Transverse colon (tissue), 3 donors: ENCODE measurements at regions not wholly inside any gene's neighbourhood (a gene's known extent, or its start where the extent isn't known, plus 50 kb on each side); places are given as distances from the start of the nearest gene placed in this dataset.

Experiments used
- EP300 ChIP-seq: sonication (generic); formaldehyde crosslinking; IDR thresholded peaks from one replicate; pipeline ENCODE4 v1.6.1; 2017; ENCODE audit warnings: antibody characterized with exemption, low read depth
- POLR2A ChIP-seq: fragments of 450-650 bp; IDR thresholded peaks from one replicate; pipeline ENCODE4 v1.6.1; 2016; ENCODE audit warnings: antibody characterized with exemption, mild to moderate bottlenecking, moderate library complexity
- TF ChIP-seq, protein P1 (sequence below), 5 experiments: fragments of 200-600 bp in 3 of 5; fragments of 450-650 bp in 2 of 5; sonication (generic) in 3 of 5; IDR thresholded peaks; 1 replicate in 2 of 5; 2 replicates in 3 of 5; pipeline ENCODE4 v1.5.1; 2016 to 2017; ENCODE audit warnings: antibody characterized with exemption in 5 of 5, inconsistent platforms in 3 of 5, mild to moderate bottlenecking in 2 of 5, moderate library complexity in 1 of 5

DNA sequence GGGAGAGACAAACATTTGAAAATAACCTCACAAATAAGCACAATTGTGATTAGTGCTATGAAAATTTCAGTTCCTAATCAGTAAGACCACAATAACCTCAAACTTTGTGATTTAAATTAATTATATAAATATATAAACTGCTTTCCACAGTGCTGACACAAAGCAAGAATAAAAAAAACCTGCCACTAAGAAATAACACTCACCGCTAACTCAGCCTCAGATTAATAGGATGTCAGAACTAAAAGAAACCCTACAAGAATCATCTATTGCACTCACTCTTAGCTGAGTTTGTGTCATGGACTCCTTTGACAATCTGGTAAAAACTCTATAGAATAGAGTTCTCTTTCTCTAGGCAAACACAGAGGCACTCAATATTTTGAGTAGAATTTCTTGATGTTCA, 68.4 kb downstream of the SLC41A2 start:
- TF ChIP-seq, protein P1, sequence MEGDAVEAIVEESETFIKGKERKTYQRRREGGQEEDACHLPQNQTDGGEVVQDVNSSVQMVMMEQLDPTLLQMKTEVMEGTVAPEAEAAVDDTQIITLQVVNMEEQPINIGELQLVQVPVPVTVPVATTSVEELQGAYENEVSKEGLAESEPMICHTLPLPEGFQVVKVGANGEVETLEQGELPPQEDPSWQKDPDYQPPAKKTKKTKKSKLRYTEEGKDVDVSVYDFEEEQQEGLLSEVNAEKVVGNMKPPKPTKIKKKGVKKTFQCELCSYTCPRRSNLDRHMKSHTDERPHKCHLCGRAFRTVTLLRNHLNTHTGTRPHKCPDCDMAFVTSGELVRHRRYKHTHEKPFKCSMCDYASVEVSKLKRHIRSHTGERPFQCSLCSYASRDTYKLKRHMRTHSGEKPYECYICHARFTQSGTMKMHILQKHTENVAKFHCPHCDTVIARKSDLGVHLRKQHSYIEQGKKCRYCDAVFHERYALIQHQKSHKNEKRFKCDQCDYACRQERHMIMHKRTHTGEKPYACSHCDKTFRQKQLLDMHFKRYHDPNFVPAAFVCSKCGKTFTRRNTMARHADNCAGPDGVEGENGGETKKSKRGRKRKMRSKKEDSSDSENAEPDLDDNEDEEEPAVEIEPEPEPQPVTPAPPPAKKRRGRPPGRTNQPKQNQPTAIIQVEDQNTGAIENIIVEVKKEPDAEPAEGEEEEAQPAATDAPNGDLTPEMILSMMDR (IDR thresholded peaks at IDR 0.05) = no peak
- no peak for TF ChIP-seq POLR2A
- no peak for TF ChIP-seq EP300
